ENCODE measurements at regions not wholly inside any gene's neighbourhood (a gene's known extent, or its start where the extent isn't known, plus 50 kb on each side); places are given as distances from the start of the nearest gene placed in this dataset.

DNA sequence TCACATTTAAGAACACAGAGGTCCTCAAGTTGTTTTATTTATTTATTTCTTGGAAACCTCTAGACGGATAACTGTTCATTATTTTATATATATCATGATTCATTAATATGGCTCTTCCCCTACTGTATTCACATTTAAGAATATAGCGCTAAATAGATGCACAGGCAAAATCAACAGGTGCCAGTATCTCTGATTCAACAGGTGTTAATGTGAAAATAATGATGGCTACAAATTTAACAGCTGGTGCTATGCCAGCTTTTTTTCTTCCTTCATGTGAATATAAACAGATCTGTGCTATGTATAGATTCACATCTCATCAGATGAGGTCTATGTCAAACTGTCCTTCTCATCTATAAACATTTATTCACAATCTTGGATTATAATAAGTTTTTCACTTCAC is 218.5 kb upstream of the NR2F2 start:
- FAIRE-seq: no peak
- CTCF ChIA-PET (ENCODE audit: partially characterized antibody): no interaction called here
- TF ChIP-seq SIN3A (conservative IDR thresholded peaks at IDR 0.05 in 1 of 2, IDR thresholded peaks at IDR 0.05 in 1 of 2; ENCODE audit: low read depth in 1 of 2, low read length in 2 of 2) (no peak), BCL11A (IDR thresholded peaks at IDR 0.05; ENCODE audit: low read depth in 2 of 2, low read length in 2 of 2) (no peak), CREB1 (IDR thresholded peaks at IDR 0.05) (no peak), JUN (IDR thresholded peaks at IDR 0.05; ENCODE audit: low read depth, low read length) (no peak), MAFK (IDR thresholded peaks at IDR 0.05; ENCODE audit: low read depth, low read length) (no peak), KDM4A (IDR thresholded peaks at IDR 0.05; ENCODE audit: low read depth, low read length, severe bottlenecking) (no peak), SIRT6 (IDR thresholded peaks at IDR 0.05; ENCODE audit: low read length) (no peak), POU5F1 (IDR thresholded peaks at IDR 0.05; ENCODE audit: low read depth, low read length) (no peak), BACH1 (IDR thresholded peaks at IDR 0.05; ENCODE audit: low read length) (no peak), TAF1 (IDR thresholded peaks at IDR 0.05; ENCODE audit: low read depth, low read length) (no peak), SP1 (IDR thresholded peaks at IDR 0.05; ENCODE audit: low read depth, low read length) (no peak), TBP (IDR thresholded peaks at IDR 0.05; ENCODE audit: low read depth, low read length) (no peak), CEBPB (IDR thresholded peaks at IDR 0.05; ENCODE audit: low read depth, low read length) (no peak), POLR2A (IDR thresholded peaks at IDR 0.05; ENCODE audit: control extremely low read depth in 1 of 2, low read depth in 2 of 2, low read length in 2 of 2) (no peak), SP2 (IDR thresholded peaks at IDR 0.05; ENCODE audit: low read length) (no peak), HDAC2 (IDR thresholded peaks at IDR 0.05; ENCODE audit: borderline replicate concordance in 1 of 2, low read depth in 2 of 2, low read length in 2 of 2) (no peak), GABPA (IDR thresholded peaks at IDR 0.05; ENCODE audit: borderline replicate concordance, insufficient read depth, low read length) (no peak), EZH2 (IDR thresholded peaks at IDR 0.05; ENCODE audit: low read depth, low read length, severe bottlenecking) (no peak)

More for the DNA sequence above, 218.5 kb upstream of the NR2F2 start:
- no peak overlapping the region for H2BK15ac ChIP-seq (ENCODE audit: low read length)
- no peak overlapping the region for H2BK12ac ChIP-seq (ENCODE audit: low read depth, low read length)
- no peak overlapping the region for H2AK5ac ChIP-seq (ENCODE audit: low read depth, low read length)
- no peaks in the 10 kb centered on the region for H3K79me2 ChIP-seq (ENCODE audit: control insufficient read depth in 1 of 2, insufficient read depth in 2 of 2, low read length in 2 of 2)
- no peak overlapping the region for H3K4me3 ChIP-seq (ENCODE audit: extremely low read depth in 1 of 4, insufficient read depth in 2 of 4, low read depth in 3 of 4, low read length in 4 of 4)
- no peak overlapping the region for H2BK120ac ChIP-seq (replicated peaks; ENCODE audit: low read depth, low read length)
- H3K9me3 ChIP-seq (ENCODE audit: insufficient read depth in 2 of 2, low read depth in 1 of 2, low read length in 1 of 2): no peaks in the 10 kb centered on the region
- 81% methylated on average over 2 of the region's 2 CpGs; no CpG with 5 or more reads in 1 of the 2 experiments for WGBS, 2 experiments (ENCODE audit: extremely low coverage in 1 of 2, insufficient coverage in 1 of 2, insufficient read length in 1 of 2, insufficient replicate concordance in 2 of 2, low coverage in 1 of 2, low lambda C conversion rate in 2 of 2, missing lambda C conversion rate in 1 of 2)
- no peak overlapping the region for H3K18ac ChIP-seq (ENCODE audit: extremely low read depth, low read length)
- no peak overlapping the region for H2BK5ac ChIP-seq (ENCODE audit: low read depth, low read length)
- H2BK20ac ChIP-seq (ENCODE audit: low read length): no peak overlapping the region
- no peaks in the 10 kb centered on the region for H3K23me2 ChIP-seq (ENCODE audit: low read depth, low read length)
- no peaks in the 10 kb centered on the region for H3K27me3 ChIP-seq (replicated peaks in 1 of 4; ENCODE audit: control insufficient read depth in 3 of 4, extremely low read depth in 1 of 4, insufficient read depth in 3 of 4, low read length in 3 of 4)
- no peak overlapping the region for H4K8ac ChIP-seq (ENCODE audit: extremely low read depth, insufficient read depth, low read length)
- no peak overlapping the region for H3K27ac ChIP-seq (ENCODE audit: low read depth, low read length)
- no peak overlapping the region for H2AFZ ChIP-seq (ENCODE audit: low read length)
- no peak overlapping the region for H3K4me2 ChIP-seq (ENCODE audit: insufficient read depth in 1 of 2, low read depth in 2 of 2, low read length in 2 of 2)
- no peaks in the 10 kb centered on the region for H3K79me1 ChIP-seq (ENCODE audit: low read depth, low read length)
- no peaks in the 10 kb centered on the region for H3K36me3 ChIP-seq (ENCODE audit: control insufficient read depth in 2 of 4, insufficient read depth in 4 of 4, low read length in 3 of 4)
- H3K4ac ChIP-seq (replicated peaks; ENCODE audit: insufficient read length, low read depth, low read length): no peak overlapping the region
- POLR2A ChIA-PET (ENCODE audit: partially characterized antibody): no interaction called here
- no peaks in the 10 kb centered on the region for H4K20me1 ChIP-seq (replicated peaks in 1 of 2; ENCODE audit: control insufficient read depth in 1 of 2, insufficient read depth in 2 of 2, low read length in 2 of 2)
- H3K23ac ChIP-seq (ENCODE audit: insufficient read length): no peak overlapping the region
- H3K4me1 ChIP-seq (replicated peaks in 1 of 4; ENCODE audit: control insufficient read depth in 3 of 4, insufficient read depth in 4 of 4, low read length in 3 of 4): no peaks in the 10 kb centered on the region
- no peak overlapping the region for H4K5ac ChIP-seq (ENCODE audit: insufficient read length, low read depth, low read length)
- no peak for DNase-seq (ENCODE audit: low read depth in 1 of 2, low spot score in 2 of 2)
- no peak overlapping the region for H3K56ac ChIP-seq (replicated peaks; ENCODE audit: insufficient read length, low read depth, low read length)
- H4K91ac ChIP-seq (replicated peaks; ENCODE audit: insufficient read length, low read length): no peak overlapping the region
- no peak overlapping the region for H3K14ac ChIP-seq (ENCODE audit: insufficient read length)
- no peak overlapping the region for H3K9ac ChIP-seq (replicated peaks in 1 of 4; ENCODE audit: extremely low read depth in 1 of 4, low read depth in 3 of 4, low read length in 3 of 4)

Data from H1 (cell line).